HUES48 (cell line): ENCODE measurements at regions not wholly inside any gene's neighbourhood (a gene's known extent, or its start where the extent isn't known, plus 50 kb on each side); places are given as distances from the start of the nearest gene placed in this dataset.

Experiments used
- H3K27ac ChIP-seq: one replicate; pipeline ENCODE4 v1.7.0; 2013; ENCODE audit warnings: low read depth, low read length, inconsistent platforms
- H3K27me3 ChIP-seq: 2 replicates; pipeline ENCODE4 v1.6.1; 2013; ENCODE audit warnings: mild to moderate bottlenecking, low read length; ENCODE audit not compliant: control insufficient read depth, insufficient read depth
- H3K36me3 ChIP-seq: 2 replicates; pipeline ENCODE4 v1.6.1; 2013; ENCODE audit warnings: low read length; ENCODE audit not compliant: control insufficient read depth, insufficient read depth
- H3K4me1 ChIP-seq: 2 replicates; pipeline ENCODE4 v1.6.1; 2013; ENCODE audit warnings: mild to moderate bottlenecking, low read length; ENCODE audit not compliant: control insufficient read depth, insufficient read depth
- H3K4me3 ChIP-seq: 2 replicates; pipeline ENCODE4 v1.5.1; 2013; ENCODE audit warnings: mild to moderate bottlenecking, low read depth, low read length
- H3K9ac ChIP-seq: 2 replicates; pipeline ENCODE4 v1.6.1; 2013; ENCODE audit warnings: mild to moderate bottlenecking, low read depth, low read length, moderate library complexity
- H3K9me3 ChIP-seq: 2 replicates; pipeline ENCODE4 v1.6.1; 2013; ENCODE audit warnings: low read length; ENCODE audit not compliant: control insufficient read depth, insufficient read depth

DNA sequence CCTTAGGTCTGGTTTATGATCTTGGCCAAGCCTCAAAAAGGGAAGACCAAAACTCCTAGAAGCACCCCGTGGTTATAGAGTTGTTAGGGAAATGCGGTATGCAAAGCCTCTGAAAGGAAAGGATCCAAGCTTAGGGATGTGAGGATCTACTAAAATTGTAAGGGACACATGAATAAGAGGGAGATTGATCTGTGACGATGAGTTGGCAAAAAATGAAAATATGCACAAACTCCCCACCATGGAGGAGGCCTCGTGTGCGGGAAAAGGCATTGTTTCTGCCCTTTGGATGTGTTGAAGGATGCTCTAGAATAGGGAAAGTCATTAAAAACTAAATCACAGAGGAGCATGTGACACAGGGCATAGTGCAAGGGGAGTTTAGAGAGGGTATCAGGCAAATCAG lies 88.7 kb upstream of the UBL3 start:
- Histone ChIP-seq H3K4me1 (peaks cover 59% of the 10 kb centered on the region), H3K36me3 (no peaks in the 10 kb centered on the region), H3K27me3 (peaks cover 14% of the 10 kb centered on the region), H3K9me3 (no peaks in the 10 kb centered on the region), H3K9ac (no peak overlapping the region), H3K27ac (no peak overlapping the region), H3K4me3 (no peak overlapping the region)

DNA sequence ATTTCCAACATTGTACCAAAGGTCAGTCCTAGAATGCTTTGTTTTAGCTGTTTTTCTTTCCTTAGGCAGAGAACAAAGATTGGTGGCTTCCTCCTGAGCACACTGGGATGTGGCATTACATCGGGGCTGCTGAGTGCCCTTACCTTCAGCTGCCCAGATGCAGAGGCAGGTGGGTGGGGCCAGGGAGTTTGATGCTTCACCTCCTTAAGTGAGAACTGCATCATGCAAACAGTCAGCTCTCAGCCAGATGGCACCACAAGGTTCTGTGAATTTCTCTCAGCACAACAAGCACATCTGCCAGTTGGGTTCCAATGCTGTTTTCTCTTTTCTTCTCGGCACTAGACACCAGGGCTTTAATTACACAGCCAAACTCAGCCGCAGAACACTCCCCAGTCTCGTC lies 87.4 kb upstream of the UBL3 start:
- H3K4me3 ChIP-seq: no peak overlapping the region
- H3K9me3 ChIP-seq: no peaks in the 10 kb centered on the region
- H3K36me3 ChIP-seq: no peaks in the 10 kb centered on the region
- no peak overlapping the region for H3K27ac ChIP-seq
- peaks cover 45% of the 10 kb centered on the region for H3K4me1 ChIP-seq
- H3K9ac ChIP-seq: no peak overlapping the region
- H3K27me3 ChIP-seq: peaks cover 14% of the 10 kb centered on the region

DNA sequence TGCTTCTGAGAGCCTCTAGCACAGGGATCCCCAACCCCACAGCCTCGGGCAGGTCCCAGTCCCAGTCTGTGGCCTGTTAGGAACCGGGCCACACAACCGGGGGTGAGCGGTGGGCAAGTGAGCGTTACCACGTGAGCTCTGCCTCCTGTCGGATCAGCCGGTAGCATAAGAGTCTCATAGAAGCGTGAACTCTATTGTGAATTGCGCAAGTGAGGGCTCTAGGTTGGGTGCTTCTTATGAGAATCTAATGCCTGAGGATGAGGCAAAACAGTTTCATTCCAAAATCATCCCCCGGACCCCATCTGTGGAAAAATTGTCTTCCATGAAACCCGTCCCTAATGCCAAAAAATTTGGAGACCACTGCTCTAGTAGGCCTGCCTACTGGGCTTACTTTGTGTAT lies 87.0 kb upstream of the UBL3 start:
- peaks cover 11% of the 10 kb centered on the region for H3K27me3 ChIP-seq
- no peaks in the 10 kb centered on the region for H3K9me3 ChIP-seq
- no peak overlapping the region for H3K27ac ChIP-seq
- no peak overlapping the region for H3K9ac ChIP-seq
- no peaks in the 10 kb centered on the region for H3K36me3 ChIP-seq
- H3K4me1 ChIP-seq: peaks cover 41% of the 10 kb centered on the region
- H3K4me3 ChIP-seq: no peak overlapping the region

DNA sequence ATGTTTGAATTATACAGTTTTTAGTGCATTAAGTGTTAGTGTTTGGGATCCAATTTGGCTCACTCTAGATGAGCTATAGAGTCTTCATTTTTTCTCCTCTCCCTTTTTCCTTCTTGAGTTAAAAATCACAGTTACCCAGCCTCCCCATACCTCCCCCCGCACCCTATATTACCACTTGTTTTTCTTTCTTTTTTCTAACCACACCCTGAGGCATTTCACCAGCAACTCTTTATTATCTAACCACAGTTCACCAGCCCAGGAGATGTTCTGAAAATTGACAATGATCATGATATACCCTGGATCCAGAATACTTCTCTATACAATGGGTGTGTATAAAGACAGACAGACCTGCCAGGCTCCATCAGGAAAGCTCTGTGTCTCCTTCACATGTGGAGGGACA lies 86.5 kb upstream of the UBL3 start:
- Histone ChIP-seq H3K27ac (no peak overlapping the region), H3K9ac (no peak overlapping the region), H3K27me3 (peaks cover 7% of the 10 kb centered on the region), H3K4me3 (no peak overlapping the region), H3K9me3 (no peaks in the 10 kb centered on the region), H3K36me3 (no peaks in the 10 kb centered on the region), H3K4me1 (peaks cover 37% of the 10 kb centered on the region)

DNA sequence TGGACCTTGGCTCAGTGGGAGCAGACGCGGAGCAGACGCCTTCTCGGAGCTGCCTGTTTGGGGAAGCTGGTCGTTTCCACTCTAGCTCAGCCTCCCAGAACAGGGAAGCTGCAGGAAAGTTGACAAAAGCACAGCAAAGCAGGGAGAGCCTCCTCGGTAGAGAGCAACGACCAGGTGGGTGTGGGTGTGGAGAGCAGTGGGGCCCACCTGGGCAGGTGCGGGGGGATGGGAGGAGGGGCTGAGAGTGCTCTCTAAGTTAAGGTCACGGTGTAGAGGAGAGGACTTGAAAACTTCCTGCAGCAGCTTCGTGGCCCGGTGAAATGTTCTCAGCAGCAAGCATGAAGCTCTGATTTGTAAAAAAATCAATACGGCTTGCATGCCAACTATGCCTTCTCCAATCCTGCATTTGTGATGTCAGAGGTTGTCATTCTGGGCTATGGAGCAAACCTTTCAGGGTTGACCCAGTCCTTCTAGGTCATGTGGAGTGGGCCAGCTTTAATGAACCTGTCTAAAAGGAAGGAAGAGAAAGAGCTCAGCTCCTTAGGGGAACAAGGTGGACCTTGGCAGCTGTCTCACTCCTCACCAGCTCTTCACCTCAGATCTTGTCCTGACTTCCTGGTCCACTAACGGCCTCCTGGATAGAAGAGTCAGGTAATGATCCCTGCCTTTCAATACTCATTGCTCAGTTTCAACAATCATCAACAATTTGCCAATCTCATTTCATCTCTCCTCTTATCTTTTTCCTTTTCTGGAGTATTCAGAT lies 85.8 kb upstream of the UBL3 start:
- Histone ChIP-seq H3K27ac (no peak overlapping the region), H3K36me3 (no peaks in the 10 kb centered on the region), H3K4me1 (peaks cover 37% of the 10 kb centered on the region), H3K4me3 (no peak overlapping the region), H3K27me3 (peaks cover under 1% of the 10 kb centered on the region; the same call in 1 of the 2 replicates), H3K9me3 (no peaks in the 10 kb centered on the region), H3K9ac (no peak overlapping the region)

DNA sequence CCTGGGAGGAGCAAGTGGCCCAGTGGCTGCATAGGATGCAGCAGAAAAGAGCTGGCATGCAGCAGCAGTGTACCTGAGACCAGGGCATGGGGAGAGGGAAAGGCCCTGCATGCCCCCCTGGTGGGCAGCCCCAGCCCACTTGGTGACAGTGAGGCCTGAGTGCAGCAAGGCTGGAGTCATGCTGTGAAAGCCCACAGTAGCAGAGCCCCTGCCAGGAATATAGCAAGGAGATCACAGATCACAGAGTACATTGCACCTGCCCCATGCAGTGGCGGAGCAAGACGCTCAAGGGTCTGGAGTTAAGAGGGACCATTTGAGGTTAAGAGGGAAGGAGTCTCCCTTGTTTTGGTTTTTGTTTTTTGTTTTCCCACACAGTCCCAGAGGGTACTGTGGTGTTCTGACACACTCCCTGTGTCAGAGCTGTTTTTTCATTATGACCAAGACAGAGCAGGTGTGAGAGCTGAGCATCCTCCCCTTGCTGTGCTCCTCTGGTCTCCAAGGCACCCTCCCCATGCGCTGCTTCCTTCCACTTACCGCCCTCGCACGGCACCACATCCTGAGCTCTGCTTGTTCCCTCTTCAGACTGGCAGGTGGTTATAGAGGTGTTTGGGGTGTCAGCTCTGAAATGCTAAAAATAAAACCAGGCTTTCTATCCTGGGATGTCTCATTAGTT lies 85.0 kb upstream of the UBL3 start:
- Histone ChIP-seq H3K4me3 (no peak overlapping the region), H3K9me3 (no peaks in the 10 kb centered on the region), H3K36me3 (no peaks in the 10 kb centered on the region), H3K27me3 (no peaks in the 10 kb centered on the region), H3K4me1 (peaks cover 37% of the 10 kb centered on the region), H3K9ac (no peak overlapping the region), H3K27ac (no peak overlapping the region)

DNA sequence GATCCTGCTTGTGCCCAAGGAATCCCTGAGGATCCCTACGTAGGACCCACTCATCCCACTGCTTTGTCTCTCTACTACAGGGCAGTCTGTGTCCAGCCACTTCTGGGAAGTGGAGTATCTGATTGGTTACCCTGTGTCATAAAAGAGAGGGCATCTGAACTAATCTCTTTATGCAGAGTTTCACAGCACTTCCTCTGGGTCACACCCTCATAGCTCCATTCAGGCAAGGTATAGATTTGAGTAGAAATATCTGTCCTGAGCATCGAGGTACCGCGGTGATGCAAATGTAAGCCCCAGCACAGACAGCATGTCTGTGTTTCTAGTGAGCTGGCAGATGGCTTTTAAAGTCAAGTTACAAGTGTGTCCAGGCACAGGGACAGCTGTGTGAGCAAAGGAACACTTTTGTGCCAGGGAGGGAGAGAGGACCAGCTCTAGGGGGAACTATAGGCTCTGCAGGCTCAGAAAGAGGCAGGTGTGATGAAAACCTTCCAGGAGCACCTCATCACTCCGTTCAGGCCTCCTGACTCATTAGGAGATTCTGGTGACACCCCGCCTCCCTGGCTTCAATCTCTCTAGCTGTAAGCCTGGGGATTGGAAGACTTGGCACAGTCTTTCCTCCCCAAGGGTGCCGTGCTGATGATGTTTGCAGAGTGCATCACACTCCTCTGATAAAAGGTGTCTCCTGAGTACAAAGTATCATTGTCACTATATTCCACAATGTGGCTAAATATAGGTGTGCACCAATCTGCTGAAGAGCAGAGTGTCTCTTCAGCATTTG lies 84.3 kb upstream of the UBL3 start:
- Histone ChIP-seq H3K9ac (no peak overlapping the region), H3K9me3 (no peaks in the 10 kb centered on the region), H3K4me3 (no peak overlapping the region), H3K4me1 (peaks cover 34% of the 10 kb centered on the region), H3K27ac (no peak overlapping the region), H3K27me3 (no peaks in the 10 kb centered on the region), H3K36me3 (no peaks in the 10 kb centered on the region)

DNA sequence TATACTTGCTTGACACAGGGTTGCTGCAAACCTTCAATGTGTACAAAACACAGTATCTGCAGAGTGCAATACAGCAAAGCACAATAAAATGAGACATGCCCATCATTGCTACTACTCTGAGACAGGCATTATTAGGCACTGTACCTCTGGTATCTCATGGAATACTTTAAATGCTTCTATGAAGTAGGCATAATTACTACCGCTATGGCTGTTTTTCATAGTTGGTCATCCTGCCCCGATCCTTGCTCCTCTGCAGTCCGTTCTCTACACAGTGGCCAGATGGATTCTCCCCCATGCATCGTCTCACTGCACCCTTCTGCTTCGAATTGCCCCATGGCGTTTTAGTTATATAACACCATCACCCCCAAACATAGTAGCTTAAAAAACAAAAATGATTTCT lies 83.0 kb upstream of the UBL3 start:
- Histone ChIP-seq H3K4me1 (peaks cover 23% of the 10 kb centered on the region), H3K9me3 (no peaks in the 10 kb centered on the region), H3K4me3 (no peak overlapping the region), H3K9ac (no peak overlapping the region), H3K27me3 (no peaks in the 10 kb centered on the region), H3K27ac (no peak overlapping the region), H3K36me3 (no peaks in the 10 kb centered on the region)

DNA sequence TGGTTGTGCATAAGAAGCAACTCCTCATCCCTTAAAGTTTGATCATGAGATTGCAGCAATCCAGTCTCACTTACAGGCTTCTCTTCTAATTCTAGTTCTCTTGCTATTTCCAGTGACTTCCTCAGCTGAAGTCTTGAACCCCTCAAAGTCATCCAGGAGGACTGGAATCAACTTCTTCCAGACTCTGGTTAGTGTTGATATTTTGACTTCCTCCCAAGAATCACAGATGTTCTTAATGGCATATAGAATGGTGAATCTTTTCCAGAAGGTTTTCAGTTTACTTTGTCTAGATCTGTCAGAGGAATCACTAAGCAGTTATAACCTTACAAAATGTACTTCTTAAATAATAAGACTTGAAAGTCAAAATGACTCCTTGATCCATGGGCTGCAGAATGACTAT lies 81.3 kb upstream of the UBL3 start:
- Histone ChIP-seq H3K27me3 (no peaks in the 10 kb centered on the region), H3K9me3 (no peaks in the 10 kb centered on the region), H3K4me1 (peaks cover 17% of the 10 kb centered on the region), H3K27ac (no peak overlapping the region), H3K4me3 (no peak overlapping the region), H3K36me3 (no peaks in the 10 kb centered on the region), H3K9ac (no peak overlapping the region)

DNA sequence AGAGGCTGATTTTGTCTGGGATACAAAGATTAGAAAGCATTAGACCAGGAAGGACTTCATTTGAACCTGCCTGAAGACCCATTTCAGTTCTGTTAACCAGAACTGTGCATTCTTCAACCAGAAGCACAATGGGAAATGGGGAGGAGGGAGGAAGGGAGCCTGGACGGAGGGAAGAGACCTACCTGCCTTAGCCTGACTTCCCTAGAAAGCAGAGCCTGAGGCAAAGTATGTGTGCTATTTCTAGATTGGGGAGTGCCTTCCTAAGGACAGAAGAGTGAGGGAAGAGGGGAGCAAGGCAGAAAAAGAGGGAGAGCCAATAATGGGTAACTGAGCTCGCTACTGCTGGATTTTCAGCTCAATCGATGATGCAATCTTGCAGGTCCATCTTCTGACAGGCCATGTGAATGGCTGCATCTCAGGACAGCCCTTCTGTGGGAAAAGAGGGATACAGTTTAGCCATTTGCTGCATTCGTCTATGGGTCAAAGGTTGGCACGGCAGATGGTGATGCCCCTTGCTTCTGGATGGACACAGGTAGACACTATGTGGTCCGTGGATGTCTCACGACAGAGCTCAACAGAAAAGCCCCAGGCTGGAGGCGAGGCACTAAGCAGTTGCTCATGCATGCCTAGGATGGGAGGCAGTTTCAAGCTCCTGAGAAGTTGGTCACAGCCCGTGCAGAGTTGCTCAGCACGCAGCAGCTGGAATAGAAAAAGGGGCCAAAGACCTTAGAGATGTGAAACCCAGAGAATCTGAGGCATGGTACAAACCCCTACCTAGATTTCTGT lies 78.8 kb upstream of the UBL3 start:
- Histone ChIP-seq H3K27me3 (peaks cover 5% of the 10 kb centered on the region; the same call in 1 of the 2 replicates), H3K27ac (no peak overlapping the region), H3K4me1 (peaks cover 6% of the 10 kb centered on the region)

More for the DNA sequence above, 78.8 kb upstream of the UBL3 start:
- Histone ChIP-seq H3K36me3 (no peaks in the 10 kb centered on the region), H3K9ac (no peak overlapping the region), H3K4me3 (no peak overlapping the region), H3K9me3 (no peaks in the 10 kb centered on the region)
